ENCODE measurements at regions not wholly inside any gene's neighbourhood (a gene's known extent, or its start where the extent isn't known, plus 50 kb on each side); places are given as distances from the start of the nearest gene placed in this dataset.

DNA sequence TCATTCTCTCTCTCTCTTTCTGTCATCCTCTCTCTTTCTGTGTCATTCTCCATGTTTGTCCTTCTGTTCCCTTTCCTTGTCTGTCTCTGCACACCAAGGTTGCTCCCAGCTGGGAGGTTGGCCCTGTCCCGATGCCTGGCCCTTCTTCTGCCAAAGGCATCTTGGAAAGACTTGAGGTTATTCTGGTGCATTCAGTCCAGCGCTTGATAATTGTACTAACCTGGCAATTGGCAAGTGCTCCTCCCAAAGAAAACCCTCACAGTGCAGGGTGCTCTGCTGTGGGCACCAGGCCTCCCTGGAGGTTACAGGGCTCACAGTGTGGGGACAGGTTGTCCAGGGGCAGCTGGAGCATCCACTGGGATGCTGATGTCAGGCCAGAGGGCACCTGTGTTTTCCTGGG is 95.4 kb downstream of the GLI2 start:
- H3K36me3 ChIP-seq (replicated peaks in 1 of 2; ENCODE audit: insufficient read depth in 1 of 2, low read depth in 2 of 2) = no peaks in the 10 kb centered on the region
- TF ChIP-seq POLR2A (IDR thresholded peaks at IDR 0.05) = no peak
- TF ChIP-seq, protein P1, sequence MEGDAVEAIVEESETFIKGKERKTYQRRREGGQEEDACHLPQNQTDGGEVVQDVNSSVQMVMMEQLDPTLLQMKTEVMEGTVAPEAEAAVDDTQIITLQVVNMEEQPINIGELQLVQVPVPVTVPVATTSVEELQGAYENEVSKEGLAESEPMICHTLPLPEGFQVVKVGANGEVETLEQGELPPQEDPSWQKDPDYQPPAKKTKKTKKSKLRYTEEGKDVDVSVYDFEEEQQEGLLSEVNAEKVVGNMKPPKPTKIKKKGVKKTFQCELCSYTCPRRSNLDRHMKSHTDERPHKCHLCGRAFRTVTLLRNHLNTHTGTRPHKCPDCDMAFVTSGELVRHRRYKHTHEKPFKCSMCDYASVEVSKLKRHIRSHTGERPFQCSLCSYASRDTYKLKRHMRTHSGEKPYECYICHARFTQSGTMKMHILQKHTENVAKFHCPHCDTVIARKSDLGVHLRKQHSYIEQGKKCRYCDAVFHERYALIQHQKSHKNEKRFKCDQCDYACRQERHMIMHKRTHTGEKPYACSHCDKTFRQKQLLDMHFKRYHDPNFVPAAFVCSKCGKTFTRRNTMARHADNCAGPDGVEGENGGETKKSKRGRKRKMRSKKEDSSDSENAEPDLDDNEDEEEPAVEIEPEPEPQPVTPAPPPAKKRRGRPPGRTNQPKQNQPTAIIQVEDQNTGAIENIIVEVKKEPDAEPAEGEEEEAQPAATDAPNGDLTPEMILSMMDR (IDR thresholded peaks at IDR 0.05) = no peak
- intact Hi-C loops (cut with DNase I) = no loop called here
- no peaks in the 10 kb centered on the region for H3K27me3 ChIP-seq
- ATAC-seq (no peak), DNase-seq (no peak)
- no peak overlapping the region for H3K27ac ChIP-seq
- H3K9me3 ChIP-seq = no peaks in the 10 kb centered on the region
- H3K4me3 ChIP-seq = no peak overlapping the region
- 69 to 75% methylated on average over 2 of the region's 2 CpGs for WGBS, 2 donors
- H3K4me1 ChIP-seq = no peaks in the 10 kb centered on the region

GRCh38 chr2:120831891-120832290 is 96.2 kb downstream of the GLI2 start:
- no peak for TF ChIP-seq POLR2A (IDR thresholded peaks at IDR 0.05)
- TF ChIP-seq, protein P1 (IDR thresholded peaks at IDR 0.05) = no peak
- no peaks in the 10 kb centered on the region for H3K9me3 ChIP-seq
- H3K4me1 ChIP-seq = no peaks in the 10 kb centered on the region
- H3K27me3 ChIP-seq = no peaks in the 10 kb centered on the region
- ATAC-seq (no peak), DNase-seq (no peak)
- H3K36me3 ChIP-seq (replicated peaks in 1 of 2; ENCODE audit: insufficient read depth in 1 of 2, low read depth in 2 of 2) = no peaks in the 10 kb centered on the region
- 83 to 92% methylated on average over 4 to 6 of the region's 6 CpGs for WGBS, 2 donors
- intact Hi-C loops (cut with DNase I) = no loop called here
- H3K4me3 ChIP-seq = no peak overlapping the region
- H3K27ac ChIP-seq = no peak overlapping the region

GRCh38 chr2:120832296-120833070 is 96.8 kb downstream of the GLI2 start:
- no peaks in the 10 kb centered on the region for H3K36me3 ChIP-seq (replicated peaks in 1 of 2; ENCODE audit: insufficient read depth in 1 of 2, low read depth in 2 of 2)
- no peaks in the 10 kb centered on the region for H3K9me3 ChIP-seq
- intact Hi-C loops (cut with DNase I) = no loop called here
- H3K4me3 ChIP-seq = no peak overlapping the region
- TF ChIP-seq POLR2A (IDR thresholded peaks at IDR 0.05) = no peak
- TF ChIP-seq, protein P1 (IDR thresholded peaks at IDR 0.05) = no peak
- no peaks in the 10 kb centered on the region for H3K4me1 ChIP-seq
- WGBS, 2 donors = 82 to 87% methylated on average over 5 to 11 of the region's 11 CpGs
- DNase-seq = no peak
- ATAC-seq = no peak
- H3K27ac ChIP-seq = no peak overlapping the region
- no peaks in the 10 kb centered on the region for H3K27me3 ChIP-seq

DNA sequence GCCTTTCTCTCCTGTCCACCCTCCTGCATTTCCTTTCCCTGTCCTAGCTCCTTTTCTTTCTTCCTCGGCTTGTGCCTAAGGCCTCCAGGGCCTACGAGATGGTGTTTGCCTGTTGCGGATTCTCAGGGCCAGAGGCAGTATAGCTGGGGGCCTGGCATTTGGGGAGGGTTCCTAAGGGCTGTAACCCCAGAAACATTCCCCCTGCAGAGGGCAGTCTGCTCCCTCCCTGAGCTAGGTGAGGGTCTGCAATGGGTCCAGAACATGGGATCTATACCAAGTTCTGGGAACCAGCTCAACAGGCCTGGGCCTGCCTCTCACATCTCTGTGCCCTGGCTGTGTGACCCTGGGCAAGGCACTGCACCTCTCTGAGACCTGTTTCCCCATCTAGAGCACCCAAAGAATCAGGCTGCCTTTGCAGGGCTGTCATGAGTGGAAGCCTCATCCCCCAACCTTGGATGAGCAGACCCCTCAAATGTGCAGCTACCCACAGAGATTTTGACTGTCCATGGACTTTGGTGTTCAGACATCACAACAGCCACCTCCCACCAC is 97.5 kb downstream of the GLI2 start:
- no peaks in the 10 kb centered on the region for H3K27me3 ChIP-seq
- ATAC-seq = no peak
- WGBS, 2 donors = 80 to 87% methylated on average over 3 of the region's 3 CpGs

More for the DNA sequence above, 97.5 kb downstream of the GLI2 start:
- no peak for TF ChIP-seq POLR2A (IDR thresholded peaks at IDR 0.05)
- TF ChIP-seq, protein P1 (IDR thresholded peaks at IDR 0.05) = no peak
- DNase-seq = no peak
- H3K27ac ChIP-seq = no peak overlapping the region
- no peaks in the 10 kb centered on the region for H3K9me3 ChIP-seq
- no peak overlapping the region for H3K4me3 ChIP-seq
- no peaks in the 10 kb centered on the region for H3K4me1 ChIP-seq
- H3K36me3 ChIP-seq (replicated peaks in 1 of 2; ENCODE audit: insufficient read depth in 1 of 2, low read depth in 2 of 2) = no peaks in the 10 kb centered on the region
- intact Hi-C loops (cut with DNase I) = no loop called here
